Activated CD4-positive, alpha-beta T cell treated with anti-CD3 and anti-CD28 coated beads for 36 hours (primary cell): ENCODE measurements at regions not wholly inside any gene's neighbourhood (a gene's known extent, or its start where the extent isn't known, plus 50 kb on each side); places are given as distances from the start of the nearest gene placed in this dataset.
"Not testable (repeated sequence)": the region's sequence is repeated elsewhere in the genome, so short reads cannot be mapped to it uniquely, and the experiment has no call there.

Experiments used
- ATAC-seq: fragments of 200-7000 bp; cut with Tn5 transposase; one replicate; pipeline ENCODE4 v1.10.0; 2021; ENCODE audit warnings: mild to moderate bottlenecking, moderate library complexity
- CTCF ChIA-PET: fragments of 350-600 bp; sonication (Branson Sonifier 250); formaldehyde crosslinking; loops from one replicate; lab custom pipeline; 2021; ENCODE audit warnings: antibody characterized with exemption; lab: Charles Lee
- POLR2A ChIA-PET: fragments of 350-600 bp; sonication (Branson Sonifier 250); formaldehyde crosslinking; loops from one replicate; lab custom pipeline; 2021; ENCODE audit warnings: antibody characterized with exemption, inconsistent platforms; lab: Charles Lee
- DNase-seq: peaks from one replicate; pipeline ENCODE4 v3.0.0-alpha.2; 2020
- H3K27ac Mint-ChIP-seq: one replicate; pipeline ENCODE4 v1.8.0; 2021; ENCODE audit warnings: mixed read lengths
- H3K27me3 Mint-ChIP-seq: one replicate; pipeline ENCODE4 v1.8.0; 2021; ENCODE audit warnings: mixed read lengths
- H3K36me3 Mint-ChIP-seq: one replicate; pipeline ENCODE4 v1.8.0; 2021; ENCODE audit warnings: low read depth, mixed read lengths
- H3K4me1 Mint-ChIP-seq: one replicate; pipeline ENCODE4 v1.8.0; 2021; ENCODE audit warnings: mixed read lengths
- H3K4me3 Mint-ChIP-seq: one replicate; pipeline ENCODE4 v1.8.0; 2021; ENCODE audit warnings: mild to moderate bottlenecking, moderate library complexity, mixed read lengths
- H3K9me3 Mint-ChIP-seq: one replicate; pipeline ENCODE4 v1.8.0; 2021; ENCODE audit warnings: low read depth, mixed read lengths
- intact Hi-C, 2 experiments: fragments of 100-400 bp; cut with DNase I in 1 of 2; cut with micrococcal nuclease in 1 of 2; formaldehyde crosslinking; loops; one replicate each; pipeline versions ENCODE4 v1.14.2 to v1.15.1; 2022 to 2024; cut with DNase I, micrococcal nuclease

DNA sequence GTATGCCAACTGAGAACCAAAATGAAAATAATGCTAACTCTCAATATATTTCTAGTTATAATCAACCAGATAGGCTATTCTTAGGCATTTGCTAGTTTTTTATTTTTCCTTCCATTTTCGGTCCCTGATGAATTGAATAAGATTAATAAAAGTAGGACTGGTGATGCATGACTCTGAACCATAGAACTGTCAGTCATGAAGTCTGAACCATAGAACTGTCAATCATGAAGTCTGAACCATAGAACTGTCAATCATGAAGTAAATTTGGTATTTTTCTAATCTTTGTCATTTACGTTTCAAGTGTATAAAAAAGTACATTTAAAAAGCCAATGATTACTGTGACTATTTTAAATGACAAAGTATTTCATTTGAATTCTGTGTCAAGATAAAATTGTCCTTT is 460.2 kb upstream of the NDST3 start:
- Mint-ChIP-seq H3K36me3 (no peaks in the 10 kb centered on the region), H3K4me1 (no peaks in the 10 kb centered on the region), H3K4me3 (no peak overlapping the region), H3K27ac (no peak overlapping the region), H3K9me3 (no peaks in the 10 kb centered on the region), H3K27me3 (no peaks in the 10 kb centered on the region)
- ChIA-PET POLR2A (no interaction called here), CTCF (no interaction called here)
- intact Hi-C loops = no loop called here
- ATAC-seq (no peak), DNase-seq (no peak)

DNA sequence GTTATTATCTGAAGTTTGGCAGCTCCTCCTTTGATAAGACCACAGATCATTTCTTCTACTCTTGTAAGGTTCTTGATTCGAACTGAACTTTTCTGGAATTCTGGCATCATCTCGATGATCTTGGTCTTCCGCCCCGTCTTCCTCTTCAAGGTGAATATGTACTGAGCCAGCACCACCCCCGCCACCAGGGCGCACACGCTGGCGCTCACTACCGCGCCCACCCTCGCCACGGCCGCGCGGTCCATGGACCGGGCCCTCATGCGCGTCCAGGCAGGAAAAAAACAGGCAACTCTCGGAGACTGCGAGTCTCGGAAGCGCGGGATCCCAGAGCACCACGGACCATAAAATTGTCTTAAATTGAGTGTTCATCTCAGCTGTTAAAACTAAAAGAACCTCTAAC is 458.4 kb upstream of the NDST3 start:
- ATAC-seq = no peak
- no peaks in the 10 kb centered on the region for H3K27me3 Mint-ChIP-seq
- no peak for DNase-seq
- intact Hi-C loops = no loop called here
- H3K9me3 Mint-ChIP-seq = no peaks in the 10 kb centered on the region
- H3K4me1 Mint-ChIP-seq = no peaks in the 10 kb centered on the region
- ChIA-PET CTCF (no interaction called here), POLR2A (no interaction called here)
- H3K36me3 Mint-ChIP-seq = no peaks in the 10 kb centered on the region
- no peak overlapping the region for H3K4me3 Mint-ChIP-seq
- no peak overlapping the region for H3K27ac Mint-ChIP-seq

- H3K9me3 Mint-ChIP-seq = no peaks in the 10 kb centered on the region
- CTCF ChIA-PET = interaction anchor here (1.3 to 1.4 kb wide), 2 partner anchors 10 to 16 kb away, joined by 3 read pairs; no protein-coding TSS in a partner anchor
- H3K36me3 Mint-ChIP-seq = no peaks in the 10 kb centered on the region
- no peaks in the 10 kb centered on the region for H3K27me3 Mint-ChIP-seq
- ATAC-seq (no peak), DNase-seq (no peak)
- POLR2A ChIA-PET = no interaction called here
- H3K27ac Mint-ChIP-seq = no peak overlapping the region
- no peak overlapping the region for H3K4me3 Mint-ChIP-seq
- H3K4me1 Mint-ChIP-seq = no peaks in the 10 kb centered on the region
- intact Hi-C loops = no loop called here
These were observed 456.5 kb upstream of the NDST3 start for GRCh38 chr4:117577686-117578311.

DNA sequence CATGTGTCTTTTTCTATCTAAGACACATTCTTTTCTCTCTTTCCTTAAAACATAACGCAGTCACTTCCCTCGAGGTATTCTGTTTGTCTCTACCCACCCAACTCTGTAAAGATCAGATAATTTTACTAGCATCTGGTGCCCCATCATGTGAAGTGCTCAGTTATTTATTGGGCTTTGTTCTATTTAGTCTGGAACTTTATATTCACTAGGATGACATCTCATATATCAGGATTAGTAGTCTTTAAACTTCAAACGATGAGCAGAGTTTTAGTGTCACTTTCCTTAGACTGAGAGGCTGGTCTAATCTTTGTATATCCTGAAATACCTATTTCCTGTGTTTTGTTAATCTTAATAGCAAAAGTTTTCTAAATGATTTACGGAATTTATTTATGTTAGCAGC is 445.5 kb upstream of the NDST3 start:
- no peak overlapping the region for H3K4me3 Mint-ChIP-seq
- no peaks in the 10 kb centered on the region for H3K4me1 Mint-ChIP-seq
- no peaks in the 10 kb centered on the region for H3K36me3 Mint-ChIP-seq
- H3K27me3 Mint-ChIP-seq = no peaks in the 10 kb centered on the region
- intact Hi-C loops = no loop called here
- POLR2A ChIA-PET = no interaction called here
- DNase-seq (no peak), ATAC-seq (no peak)
- no peak overlapping the region for H3K27ac Mint-ChIP-seq
- H3K9me3 Mint-ChIP-seq = no peaks in the 10 kb centered on the region
- CTCF ChIA-PET = interaction anchor here (0.6 kb wide), 1 partner anchor 108 kb away, joined by 3 read pairs; no protein-coding TSS in a partner anchor

DNA sequence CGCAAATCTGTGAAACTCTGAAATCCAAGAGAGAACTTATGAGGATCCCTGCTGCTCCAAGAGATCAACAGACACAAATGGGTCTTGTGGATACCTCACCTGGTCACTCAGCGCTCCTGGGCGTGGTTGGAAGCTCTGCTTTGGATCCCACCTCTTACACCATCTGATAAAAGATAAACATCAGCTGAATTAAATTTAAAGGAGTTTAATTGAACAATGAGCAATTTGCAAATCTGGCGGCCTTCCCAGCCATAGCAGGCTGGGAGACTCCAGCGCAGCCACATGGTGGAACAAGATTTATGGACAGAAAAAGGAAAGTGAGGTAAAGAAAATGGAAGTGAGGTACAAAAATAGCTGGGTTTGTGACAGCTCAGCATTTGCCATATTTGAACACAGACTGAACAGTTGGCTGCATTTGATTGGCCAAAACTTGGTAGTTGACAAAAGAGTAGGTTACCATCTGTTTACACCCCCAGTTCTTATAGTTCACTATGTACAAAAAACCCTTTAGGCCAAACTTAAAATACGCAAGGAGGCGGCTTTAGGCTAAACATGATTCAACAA is 437.3 kb upstream of the NDST3 start:
- no peaks in the 10 kb centered on the region for H3K27me3 Mint-ChIP-seq
- H3K9me3 Mint-ChIP-seq = peaks cover 2% of the 10 kb centered on the region
- intact Hi-C loops = no loop called here
- DNase-seq = no peak
- H3K36me3 Mint-ChIP-seq = no peaks in the 10 kb centered on the region
- no peak for ATAC-seq
- H3K4me3 Mint-ChIP-seq = no peak overlapping the region
- POLR2A ChIA-PET = no interaction called here
- CTCF ChIA-PET = no interaction called here
- no peak overlapping the region for H3K27ac Mint-ChIP-seq
- H3K4me1 Mint-ChIP-seq = no peaks in the 10 kb centered on the region

DNA sequence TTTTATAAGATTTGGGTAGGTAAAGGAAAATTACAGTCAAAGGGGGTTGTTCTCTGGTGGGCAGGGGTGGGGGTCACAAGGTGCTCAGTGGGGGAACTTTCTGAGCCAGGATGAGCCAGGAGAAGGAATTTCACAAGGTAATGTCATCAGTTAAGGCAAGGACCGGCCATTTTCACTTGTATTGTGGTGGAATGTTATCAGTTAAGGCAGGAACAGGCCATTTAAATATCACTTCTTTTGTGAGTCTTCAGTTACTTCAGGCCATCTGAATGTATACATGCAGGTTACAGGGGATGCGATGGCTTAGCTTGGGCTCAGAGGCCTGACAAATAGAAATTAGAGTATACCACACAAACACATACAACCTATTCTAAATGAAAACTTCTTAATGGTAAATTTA is 434.9 kb upstream of the NDST3 start:
- H3K4me1 Mint-ChIP-seq, DNase-seq, intact Hi-C loops, ATAC-seq, POLR2A ChIA-PET, H3K9me3 Mint-ChIP-seq, H3K36me3 Mint-ChIP-seq, H3K4me3 Mint-ChIP-seq, H3K27me3 Mint-ChIP-seq, H3K27ac Mint-ChIP-seq, CTCF ChIA-PET: not testable (repeated sequence)

DNA sequence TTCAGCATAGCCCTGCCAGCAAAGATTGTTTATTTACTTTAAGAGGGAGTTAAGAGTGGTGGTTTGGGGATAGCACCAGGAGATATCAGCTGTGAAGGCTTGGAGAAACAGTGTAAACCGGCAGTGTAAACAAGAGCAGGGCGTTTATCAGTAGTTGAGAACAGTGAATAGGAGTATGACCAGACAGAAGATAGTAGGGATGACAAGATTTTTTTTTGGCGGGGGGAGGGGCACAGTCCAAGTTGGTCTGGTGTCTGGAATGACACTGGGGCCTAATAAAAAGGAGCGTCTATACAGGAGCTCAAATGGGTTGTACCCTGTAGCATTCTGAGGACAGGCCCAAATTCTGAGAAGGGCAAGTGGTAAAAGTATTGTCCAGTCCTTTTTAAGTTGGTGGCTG is 433.4 kb upstream of the NDST3 start:
- H3K27ac Mint-ChIP-seq, ATAC-seq, H3K27me3 Mint-ChIP-seq, H3K36me3 Mint-ChIP-seq, H3K9me3 Mint-ChIP-seq, intact Hi-C loops, H3K4me1 Mint-ChIP-seq, H3K4me3 Mint-ChIP-seq, CTCF ChIA-PET, DNase-seq, POLR2A ChIA-PET: not testable (repeated sequence)

- intact Hi-C loops = no loop called here
- H3K36me3 Mint-ChIP-seq = no peaks in the 10 kb centered on the region
- H3K27me3 Mint-ChIP-seq = no peaks in the 10 kb centered on the region
- ATAC-seq (no peak), DNase-seq (no peak)
- ChIA-PET POLR2A (no interaction called here), CTCF (interaction anchor here (1.1 kb wide), 1 partner anchor 15 kb away, joined by 3 read pairs; no protein-coding TSS in a partner anchor)
- H3K27ac Mint-ChIP-seq = no peak overlapping the region
- H3K4me1 Mint-ChIP-seq = no peaks in the 10 kb centered on the region
- H3K4me3 Mint-ChIP-seq = no peak overlapping the region
- H3K9me3 Mint-ChIP-seq = peaks cover 5% of the 10 kb centered on the region
These were observed 423.5 kb upstream of the NDST3 start for GRCh38 chr4:117610706-117611308.

DNA sequence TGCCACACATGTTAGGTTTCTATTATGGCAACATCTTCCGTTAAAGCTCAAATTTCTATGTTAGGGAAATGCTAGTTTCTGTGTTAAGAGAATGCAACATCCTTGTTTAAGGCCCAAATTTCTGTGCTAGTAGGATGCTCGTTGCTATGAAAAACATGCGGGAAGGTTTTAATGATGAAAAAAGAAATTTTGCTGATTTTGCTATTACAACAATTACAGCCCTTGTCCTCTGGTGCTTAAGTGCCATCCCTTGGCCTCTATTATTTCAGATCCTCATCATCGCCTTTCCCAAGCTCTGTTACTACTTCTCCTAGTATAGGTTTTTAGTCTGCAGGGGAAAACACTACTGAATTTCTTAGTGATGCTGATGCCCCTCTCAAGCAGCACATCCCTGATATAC is 412.6 kb upstream of the NDST3 start:
- no peaks in the 10 kb centered on the region for H3K27me3 Mint-ChIP-seq
- H3K27ac Mint-ChIP-seq = no peak overlapping the region
- DNase-seq (no peak), ATAC-seq (no peak)
- peaks cover 3% of the 10 kb centered on the region for H3K9me3 Mint-ChIP-seq
- CTCF ChIA-PET = interaction anchor here (1.1 kb wide), 1 partner anchor 601 kb away, joined by 3 read pairs; no protein-coding TSS in a partner anchor
- intact Hi-C loops = no loop called here
- no peaks in the 10 kb centered on the region for H3K36me3 Mint-ChIP-seq
- H3K4me3 Mint-ChIP-seq = no peak overlapping the region
- H3K4me1 Mint-ChIP-seq = no peaks in the 10 kb centered on the region
- POLR2A ChIA-PET = no interaction called here

- ChIA-PET POLR2A (no interaction called here), CTCF (no interaction called here)
- no peaks in the 10 kb centered on the region for H3K4me1 Mint-ChIP-seq
- DNase-seq (no peak), ATAC-seq (no peak)
- H3K9me3 Mint-ChIP-seq = no peaks in the 10 kb centered on the region
- no peak overlapping the region for H3K4me3 Mint-ChIP-seq
- no peak overlapping the region for H3K27ac Mint-ChIP-seq
- intact Hi-C loops = no loop called here
- no peaks in the 10 kb centered on the region for H3K36me3 Mint-ChIP-seq
- no peaks in the 10 kb centered on the region for H3K27me3 Mint-ChIP-seq
These were observed 411.0 kb upstream of the NDST3 start for GRCh38 chr4:117623326-117623725.

- H3K36me3 Mint-ChIP-seq = no peaks in the 10 kb centered on the region
- no peak overlapping the region for H3K27ac Mint-ChIP-seq
- H3K4me3 Mint-ChIP-seq = no peak overlapping the region
- ATAC-seq (no peak), DNase-seq (no peak)
- intact Hi-C loops = no loop called here
- CTCF ChIA-PET = no interaction called here
- no peaks in the 10 kb centered on the region for H3K4me1 Mint-ChIP-seq
- POLR2A ChIA-PET = no interaction called here
- H3K9me3 Mint-ChIP-seq = no peaks in the 10 kb centered on the region
- no peaks in the 10 kb centered on the region for H3K27me3 Mint-ChIP-seq
These were observed 407.6 kb upstream of the NDST3 start for GRCh38 chr4:117626664-117627063.

DNA sequence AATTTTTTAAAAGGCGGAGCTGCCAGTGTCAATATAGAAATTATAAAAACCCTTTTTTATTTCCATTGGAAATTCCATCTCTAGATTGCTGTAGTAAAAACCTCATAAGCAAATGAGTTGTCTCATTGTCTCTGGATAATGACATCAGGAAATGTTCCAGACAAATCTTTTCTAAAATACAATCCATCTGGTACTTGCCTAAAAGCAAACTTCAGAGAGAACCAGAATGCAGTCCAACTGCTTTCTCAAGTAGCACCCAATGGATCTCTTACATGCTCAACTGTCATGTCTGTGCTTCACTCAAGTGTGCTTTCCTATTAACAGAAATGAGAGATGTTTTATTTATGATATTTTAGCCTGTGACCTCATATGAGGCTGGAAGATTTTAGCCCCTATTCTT is 399.6 kb upstream of the NDST3 start:
- ChIA-PET CTCF (no interaction called here), POLR2A (no interaction called here)
- H3K27ac Mint-ChIP-seq = no peak overlapping the region
- DNase-seq (no peak), ATAC-seq (no peak)
- no peaks in the 10 kb centered on the region for H3K27me3 Mint-ChIP-seq
- no peaks in the 10 kb centered on the region for H3K4me1 Mint-ChIP-seq
- no peaks in the 10 kb centered on the region for H3K9me3 Mint-ChIP-seq
- no peak overlapping the region for H3K4me3 Mint-ChIP-seq
- no peaks in the 10 kb centered on the region for H3K36me3 Mint-ChIP-seq
- intact Hi-C loops = no loop called here
